ENCODE measurements at regions not wholly inside any gene's neighbourhood (a gene's known extent, or its start where the extent isn't known, plus 50 kb on each side); places are given as distances from the start of the nearest gene placed in this dataset.
"Not testable (repeated sequence)": the region's sequence is repeated elsewhere in the genome, so short reads cannot be mapped to it uniquely, and the experiment has no call there.

DNA sequence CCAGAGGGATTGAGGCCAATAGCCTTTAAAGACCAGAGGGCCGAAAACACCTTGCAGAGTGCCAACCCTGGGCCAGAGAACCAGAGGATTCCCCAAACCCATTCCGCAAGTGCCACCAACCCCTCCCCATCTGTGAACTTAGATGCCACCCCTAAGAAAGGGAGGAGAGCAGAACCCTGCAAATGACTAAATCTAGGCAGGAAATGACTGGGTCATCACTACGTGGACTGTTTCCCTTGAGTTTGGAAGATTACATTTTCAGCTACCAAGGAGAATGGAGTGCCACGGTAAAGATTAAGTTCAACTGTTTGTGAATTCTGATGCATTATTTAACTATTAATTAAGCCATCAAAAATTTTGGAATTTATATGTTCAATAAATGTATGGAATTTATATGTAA, 142.8 kb downstream of the ENC1 start:
- no peak for DNase-seq

- no peak for DNase-seq
Observed at GRCh38 chr5:74493411-74493810, 147.1 kb downstream of the ENC1 start.

DNA sequence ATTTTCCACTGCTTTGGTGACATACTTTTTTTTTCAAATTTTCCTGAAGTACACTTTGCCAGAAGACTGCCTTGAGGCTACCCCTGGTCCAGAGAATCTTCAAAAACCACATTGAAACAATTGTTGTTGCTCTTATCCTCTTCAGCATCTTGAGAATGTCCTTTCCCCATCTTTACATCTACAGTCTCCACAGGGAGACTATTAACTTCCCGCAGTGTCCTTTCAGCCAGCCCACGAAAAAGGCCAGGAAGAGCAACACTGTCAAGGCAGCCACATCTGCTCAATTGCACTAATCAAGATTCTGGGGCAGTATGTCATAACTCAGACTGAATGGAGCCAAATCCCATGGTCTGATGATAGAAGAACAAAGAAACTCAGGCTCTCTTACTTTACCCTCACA, 148.3 kb downstream of the ENC1 start:
- no peak for DNase-seq

DNA sequence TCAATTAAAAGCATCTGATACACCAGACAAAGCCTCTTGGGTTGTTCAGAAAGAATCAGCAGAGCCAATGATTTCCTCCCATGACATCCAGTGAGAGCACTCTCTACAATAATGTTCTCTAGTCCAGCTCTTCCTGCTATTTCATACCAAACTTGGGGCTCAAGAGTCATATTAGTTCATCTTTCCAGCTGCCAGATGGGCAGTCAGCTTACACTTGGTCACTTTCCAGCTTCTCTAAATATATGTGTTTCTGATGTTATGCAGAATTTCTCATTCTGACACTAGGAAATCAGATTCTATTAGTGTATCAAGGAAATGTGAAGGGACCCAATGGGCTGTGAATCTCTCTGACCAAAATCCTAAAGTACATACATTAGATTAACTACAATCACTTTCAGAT, 148.9 kb downstream of the ENC1 start:
- DNase-seq = no peak

- no peak for DNase-seq
Observed at GRCh38 chr5:74490814-74491213, 149.7 kb downstream of the ENC1 start.

DNA sequence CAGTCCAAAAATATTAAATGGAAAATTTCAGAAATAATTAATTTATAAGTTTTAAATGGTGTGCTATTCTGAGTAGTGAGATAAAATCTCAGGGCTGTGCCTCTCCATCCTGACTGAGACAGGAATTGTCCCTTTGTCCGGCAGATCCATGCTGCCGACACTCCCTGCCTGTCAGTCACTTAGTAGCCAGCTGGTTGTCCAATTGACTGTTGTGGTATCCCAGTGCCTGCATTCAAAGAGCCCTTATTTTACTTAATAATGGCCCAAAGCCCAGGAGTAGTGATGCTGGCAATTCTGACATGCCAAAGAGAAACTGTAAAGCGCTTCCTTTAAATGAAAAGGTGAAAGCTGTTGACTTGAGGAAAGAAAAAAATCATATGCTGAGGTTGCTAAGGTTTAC, 157.5 kb downstream of the ENC1 start:
- DNase-seq = no peak

DNA sequence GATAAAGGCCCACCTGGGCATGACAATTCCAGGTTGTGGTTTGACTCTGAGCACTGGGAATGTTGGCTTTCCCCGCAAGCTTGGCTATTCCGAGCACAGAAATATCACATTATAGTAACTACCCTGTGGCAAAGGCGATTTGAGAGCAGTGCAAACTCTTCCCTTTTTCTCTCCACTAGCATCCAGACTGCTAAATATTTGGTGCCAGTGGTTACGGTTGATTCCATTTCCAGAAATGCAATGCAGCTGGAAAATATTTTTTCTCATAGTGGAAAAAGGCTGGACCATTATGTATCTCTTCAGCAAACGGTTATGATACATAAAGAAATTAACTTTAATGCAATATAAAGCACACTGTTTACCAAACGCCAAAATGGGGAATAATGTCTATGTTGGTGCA, 158.0 kb downstream of the ENC1 start:
- no peak for DNase-seq

- DNase-seq = not testable (repeated sequence)
Observed at GRCh38 chr5:74481357-74481756, 159.2 kb downstream of the ENC1 start.

GRCh38 chr5:74480201-74480600, 160.3 kb downstream of the ENC1 start:
- no peak for DNase-seq

DNA sequence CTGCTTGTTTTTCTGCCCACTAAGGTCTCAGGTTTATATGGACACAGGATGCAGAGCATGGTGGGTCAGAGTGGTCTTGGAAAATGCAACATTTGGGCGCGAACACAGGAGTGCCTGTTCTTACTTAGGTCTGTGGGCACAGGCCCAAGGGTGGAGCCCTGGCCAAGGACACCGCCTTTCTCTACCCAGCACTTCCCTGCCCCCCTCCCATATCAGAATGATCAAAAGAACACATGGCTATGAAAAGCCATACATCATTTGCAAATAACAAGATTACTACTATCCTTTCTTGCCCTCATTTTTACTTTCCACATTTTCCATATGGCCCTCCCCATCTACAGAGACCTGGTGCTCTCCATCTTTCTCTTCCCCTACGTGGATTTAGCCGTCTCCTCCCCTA, 162.2 kb downstream of the ENC1 start:
- DNase-seq = no peak

DNA sequence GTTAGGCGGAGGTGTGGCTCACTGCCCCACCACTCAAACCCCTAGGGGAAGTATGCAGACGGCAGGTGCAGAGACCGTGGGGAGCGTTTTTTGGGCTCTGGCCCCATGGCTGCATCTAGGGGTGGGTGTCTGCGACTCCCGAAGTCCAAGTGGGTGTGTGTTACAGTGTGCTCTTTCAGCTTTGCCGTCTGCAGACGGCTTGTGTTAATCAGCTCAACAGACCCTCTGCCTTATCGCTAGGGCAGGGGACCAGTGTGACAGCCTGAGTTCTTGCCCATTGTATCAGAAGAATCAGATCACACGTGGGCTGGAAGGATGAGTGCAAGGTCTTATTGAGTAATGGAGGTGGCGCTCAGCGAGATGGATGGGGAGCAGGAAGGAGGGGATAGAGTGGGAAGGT, 162.8 kb downstream of the ENC1 start:
- no peak for DNase-seq

GRCh38 chr5:74476819-74477453, 163.6 kb downstream of the ENC1 start:
- no peak for DNase-seq

DNA sequence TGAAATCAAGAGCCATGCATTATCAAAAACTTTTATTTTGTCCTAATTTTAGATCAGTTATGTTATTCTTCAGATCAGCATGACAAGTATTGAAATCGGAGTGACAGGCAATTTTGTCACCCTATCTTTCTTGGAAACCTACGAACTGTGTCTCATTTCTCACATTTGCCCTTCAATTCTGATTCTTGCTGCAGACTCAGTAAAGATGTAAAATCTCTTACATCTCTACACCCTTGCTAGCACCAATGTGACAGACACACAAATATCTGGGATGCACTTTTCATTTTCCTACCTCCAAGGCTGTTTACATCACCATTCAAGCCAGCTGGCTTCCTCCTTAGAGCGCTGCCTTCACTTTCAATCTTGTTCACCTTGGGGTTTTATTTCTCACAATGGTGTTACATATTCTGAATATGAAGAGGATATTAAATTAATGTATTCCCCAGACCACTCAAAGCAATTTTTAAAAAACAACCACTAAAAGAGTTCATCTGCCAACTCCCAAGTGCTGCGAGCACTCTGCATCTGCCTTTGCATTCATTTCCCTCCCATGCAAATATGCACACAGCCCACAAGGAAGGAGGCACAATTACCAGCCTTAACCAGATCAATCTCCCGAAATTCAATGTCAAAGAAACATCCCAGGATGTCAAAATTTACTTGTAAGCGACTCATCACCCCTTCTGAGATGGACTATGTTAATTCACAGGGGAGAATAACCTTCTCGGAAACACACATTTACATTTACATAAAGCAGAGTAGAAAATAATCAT, 164.3 kb downstream of the ENC1 start:
- DNase-seq = no peak

DNA sequence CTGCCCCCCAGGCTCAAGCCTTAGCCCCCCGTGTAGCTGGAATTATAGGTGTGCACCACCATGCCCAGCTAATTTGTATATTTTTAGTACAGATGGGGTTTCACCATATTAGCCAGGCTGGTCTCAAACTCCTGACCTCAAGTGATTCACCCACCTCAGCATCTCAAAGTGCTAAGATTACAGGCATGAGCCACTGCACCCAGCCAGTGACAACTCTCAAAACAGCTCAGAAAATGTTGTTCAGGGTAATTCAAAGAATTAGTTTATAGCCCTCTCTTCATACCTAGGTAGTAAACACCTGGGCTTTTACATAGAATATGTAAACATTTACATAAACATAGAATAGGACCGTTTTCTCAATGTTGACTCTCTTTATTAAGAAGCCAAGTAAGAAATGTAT, 168.7 kb downstream of the ENC1 start:
- DNase-seq = no peak

- DNase-seq = no peak
Observed at GRCh38 chr5:74469234-74469994, 171.1 kb downstream of the ENC1 start.

GRCh38 chr5:74468421-74468820, 172.1 kb downstream of the ENC1 start:
- no peak for DNase-seq

DNA sequence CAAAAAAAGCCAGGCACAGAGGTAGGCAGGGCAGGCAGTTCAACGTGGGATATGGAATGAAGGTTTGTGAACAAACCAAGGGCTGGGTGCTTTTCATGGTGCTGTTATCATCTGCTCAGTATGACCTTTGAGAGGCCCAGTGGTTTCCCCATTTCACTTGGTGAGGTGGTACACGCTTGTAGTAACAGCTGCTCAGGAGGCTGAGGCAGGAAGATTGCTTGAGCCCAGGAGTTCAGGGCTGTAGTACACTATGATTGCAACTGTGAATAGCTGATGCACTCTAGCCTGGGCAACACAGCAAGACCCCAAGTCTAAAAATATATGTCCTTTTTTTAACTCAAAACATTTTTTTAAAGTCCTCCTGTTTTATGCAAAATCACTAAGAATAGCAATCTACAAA, 174.8 kb downstream of the ENC1 start:
- no peak for DNase-seq

DNA sequence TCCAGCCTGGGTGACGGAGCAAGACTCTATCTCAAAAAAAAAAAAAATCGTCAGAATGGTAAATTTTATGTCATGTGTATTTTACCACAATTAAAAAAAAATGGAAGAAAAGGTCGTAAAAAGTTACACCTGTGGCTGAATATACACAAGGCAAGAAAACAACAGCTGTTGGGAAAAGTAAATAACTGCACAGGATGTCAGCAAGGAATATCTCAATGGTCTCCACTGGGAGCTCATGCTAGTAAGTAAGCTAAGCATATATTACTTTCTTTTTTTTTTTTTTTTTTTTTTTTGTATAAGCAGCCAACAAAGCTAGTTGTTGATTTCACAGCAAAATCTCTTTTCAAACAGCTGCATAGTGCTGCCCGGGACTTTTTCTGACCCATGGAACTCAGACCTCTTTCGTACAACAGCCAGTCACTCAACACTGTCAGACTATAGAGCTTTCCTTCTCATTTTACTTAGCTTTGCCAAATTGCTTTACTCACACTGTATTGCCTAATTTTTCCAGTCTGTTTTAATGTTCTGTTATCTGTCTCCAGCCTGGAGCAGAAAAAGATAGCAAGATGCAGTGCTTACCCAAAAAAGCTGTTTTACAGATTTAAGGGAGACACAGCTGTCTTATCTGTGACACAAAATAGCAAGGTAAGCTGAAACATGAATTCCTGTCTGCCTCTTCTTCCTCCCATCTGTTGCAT, 175.9 kb downstream of the ENC1 start:
- DNase-seq = no peak

GRCh38 chr5:74462356-74462755, 178.2 kb downstream of the ENC1 start:
- no peak for DNase-seq

DNA sequence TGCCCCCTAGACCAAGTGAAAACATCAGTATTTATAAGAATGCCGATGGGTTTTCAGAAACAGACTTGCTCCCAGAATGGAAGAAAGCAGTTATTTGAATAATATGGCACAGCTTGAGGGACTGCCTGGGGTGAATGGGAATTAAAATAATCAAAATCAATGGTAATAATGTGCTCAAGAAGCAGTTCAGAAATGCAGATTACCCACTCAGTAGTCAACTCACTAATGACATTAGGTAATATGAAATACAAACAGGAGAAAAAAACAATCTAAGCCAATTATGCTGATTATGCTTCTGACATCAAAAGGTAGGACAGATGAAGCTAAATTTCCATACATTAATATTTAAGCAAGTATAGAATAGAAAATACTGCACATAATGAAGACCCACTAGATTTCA, 179.3 kb downstream of the ENC1 start:
- no peak for DNase-seq

- DNase-seq = no peak
Observed at GRCh38 chr5:74460694-74461093, 179.8 kb downstream of the ENC1 start.

DNA sequence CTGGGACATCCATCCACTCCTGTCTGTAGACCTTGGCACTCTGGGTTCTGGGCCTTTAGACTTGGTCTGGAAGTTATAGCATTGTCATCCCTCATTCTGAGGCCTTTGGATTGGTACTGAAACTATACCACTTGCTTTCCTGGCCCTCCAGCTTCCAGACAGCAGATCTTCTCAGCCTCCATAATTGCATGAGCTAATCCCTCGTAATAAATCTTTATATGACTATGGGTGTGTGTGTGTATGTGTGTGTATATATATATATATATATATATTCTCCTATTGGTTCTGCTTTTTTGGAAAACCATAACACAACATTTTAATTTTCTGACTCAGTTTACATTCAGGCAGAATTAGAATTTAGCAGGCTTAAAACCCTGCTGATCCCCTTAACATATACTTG, 180.5 kb downstream of the ENC1 start:
- no peak for DNase-seq

DNA sequence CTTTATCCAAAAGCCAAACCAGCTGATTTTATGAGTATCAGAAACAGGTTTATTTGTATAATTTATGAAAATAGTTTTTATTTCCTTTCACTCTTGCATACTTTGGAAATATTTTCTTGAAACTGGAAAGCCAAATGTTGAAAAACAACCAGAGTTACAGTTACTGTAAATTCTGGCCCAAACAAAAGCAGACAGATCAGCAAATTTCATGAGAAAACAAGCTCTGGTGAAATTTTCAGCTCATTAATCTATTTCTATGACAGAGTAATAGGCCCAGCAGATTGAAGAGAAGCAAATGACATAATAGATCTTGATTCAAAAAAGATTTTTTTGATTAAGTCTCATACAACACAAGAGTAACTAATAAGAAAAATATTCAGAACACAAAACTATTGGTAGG, 182.7 kb downstream of the ENC1 start:
- DNase-seq = no peak
